ENCODE measurements at regions not wholly inside any gene's neighbourhood (a gene's known extent, or its start where the extent isn't known, plus 50 kb on each side); places are given as distances from the start of the nearest gene placed in this dataset.

- no peak for TF ChIP-seq CTCF (conservative IDR thresholded peaks at IDR 0.05; ENCODE audit: low read depth, low read length)
- no peak for TF ChIP-seq RCOR1 (IDR thresholded peaks at IDR 0.05; ENCODE audit: insufficient replicate concordance, low read length)
- TF ChIP-seq USF2 (IDR thresholded peaks at IDR 0.05; ENCODE audit: low read depth, low read length): no peak
- TF ChIP-seq MAFK (IDR thresholded peaks at IDR 0.05; ENCODE audit: low read depth, low read length): no peak
- TF ChIP-seq SMC3 (IDR thresholded peaks at IDR 0.05; ENCODE audit: low read depth, low read length): no peak
- no peak for TF ChIP-seq CHD1 (IDR thresholded peaks at IDR 0.05; ENCODE audit: low read depth, low read length)
- no peak for TF ChIP-seq POLR2A (IDR thresholded peaks at IDR 0.05; ENCODE audit: low read depth, low read length)
- no peak for TF ChIP-seq BHLHE40 (IDR thresholded peaks at IDR 0.05; ENCODE audit: low read depth, low read length)
- no peak for TF ChIP-seq RFX5 (IDR thresholded peaks at IDR 0.05; ENCODE audit: low read depth, low read length)
- no peak for TF ChIP-seq MAZ (IDR thresholded peaks at IDR 0.05; ENCODE audit: borderline replicate concordance, low read depth, low read length)
- TF ChIP-seq RAD21 (IDR thresholded peaks at IDR 0.05; ENCODE audit: low read length): no peak
- no peak for TF ChIP-seq NFE2L2 (IDR thresholded peaks at IDR 0.05; ENCODE audit: low read depth, low read length)
Observed at GRCh38 chr15:70562906-70563305, 200.5 kb downstream of the UACA start.
